Left kidney (tissue), 1 donor: ENCODE measurements at regions not wholly inside any gene's neighbourhood (a gene's known extent, or its start where the extent isn't known, plus 50 kb on each side); places are given as distances from the start of the nearest gene placed in this dataset.
"Not testable (repeated sequence)": the region's sequence is repeated elsewhere in the genome, so short reads cannot be mapped to it uniquely, and the experiment has no call there.

Source experiments
- DNase-seq: peaks from one replicate; pipeline ENCODE4 v3.0.0-alpha.2; 2013

GRCh38 chr2:123485056-123485455 lies 540.0 kb upstream of the CNTNAP5 start:
- no peak for DNase-seq

- DNase-seq = no peak
Measured at GRCh38 chr2:123493687-123494086, 531.4 kb upstream of the CNTNAP5 start.

GRCh38 chr2:123495241-123495640 lies 529.8 kb upstream of the CNTNAP5 start:
- no peak for DNase-seq

- no peak for DNase-seq
Measured at GRCh38 chr2:123500346-123500745, 524.7 kb upstream of the CNTNAP5 start.

GRCh38 chr2:123500988-123501387 lies 524.1 kb upstream of the CNTNAP5 start:
- no peak for DNase-seq

- DNase-seq = no peak
Measured at GRCh38 chr2:123502931-123503330, 522.2 kb upstream of the CNTNAP5 start.

GRCh38 chr2:123512547-123512946 lies 512.5 kb upstream of the CNTNAP5 start:
- DNase-seq = no peak

GRCh38 chr2:123513351-123513750 lies 511.7 kb upstream of the CNTNAP5 start:
- no peak for DNase-seq

- no peak for DNase-seq
Measured at GRCh38 chr2:123514613-123515207, 510.4 kb upstream of the CNTNAP5 start.

GRCh38 chr2:123518367-123518766 lies 506.7 kb upstream of the CNTNAP5 start:
- DNase-seq = no peak

GRCh38 chr2:123521854-123522253 lies 503.2 kb upstream of the CNTNAP5 start:
- DNase-seq = no peak

- not testable (repeated sequence) for DNase-seq
Measured at GRCh38 chr2:123522498-123522897, 502.6 kb upstream of the CNTNAP5 start.

GRCh38 chr2:123528996-123529707 lies 495.9 kb upstream of the CNTNAP5 start:
- DNase-seq = no peak

- DNase-seq = no peak
Measured at GRCh38 chr2:123530004-123530403, 495.1 kb upstream of the CNTNAP5 start.

GRCh38 chr2:123532126-123532525 lies 493.0 kb upstream of the CNTNAP5 start:
- DNase-seq = no peak

GRCh38 chr2:123532994-123533393 lies 492.1 kb upstream of the CNTNAP5 start:
- no peak for DNase-seq

- no peak for DNase-seq
Measured at GRCh38 chr2:123540291-123540690, 484.8 kb upstream of the CNTNAP5 start.

- DNase-seq = no peak
Measured at GRCh38 chr2:123546353-123546752, 478.7 kb upstream of the CNTNAP5 start.

GRCh38 chr2:123563515-123563914 lies 461.6 kb upstream of the CNTNAP5 start:
- DNase-seq = no peak

- no peak for DNase-seq
Measured at GRCh38 chr2:123566291-123566946, 458.7 kb upstream of the CNTNAP5 start.

- DNase-seq = no peak
Measured at GRCh38 chr2:123578016-123578415, 447.1 kb upstream of the CNTNAP5 start.

GRCh38 chr2:123596621-123597020 lies 428.5 kb upstream of the CNTNAP5 start:
- DNase-seq = no peak

- no peak for DNase-seq
Measured at GRCh38 chr2:123597988-123598387, 427.1 kb upstream of the CNTNAP5 start.

GRCh38 chr2:123606631-123607030 lies 418.5 kb upstream of the CNTNAP5 start:
- no peak for DNase-seq
